GM19452 (cell line): ENCODE measurements at regions not wholly inside any gene's neighbourhood (a gene's known extent, or its start where the extent isn't known, plus 50 kb on each side); places are given as distances from the start of the nearest gene placed in this dataset.
"Not testable (repeated sequence)": the region's sequence is repeated elsewhere in the genome, so short reads cannot be mapped to it uniquely, and the experiment has no call there.

ENCODE experiments used
- ATAC-seq: cut with Tn5 transposase; IDR thresholded peaks from one replicate; pipeline ENCODE4 v1.9.1; 2021; ENCODE audit not compliant: unreplicated experiment

DNA sequence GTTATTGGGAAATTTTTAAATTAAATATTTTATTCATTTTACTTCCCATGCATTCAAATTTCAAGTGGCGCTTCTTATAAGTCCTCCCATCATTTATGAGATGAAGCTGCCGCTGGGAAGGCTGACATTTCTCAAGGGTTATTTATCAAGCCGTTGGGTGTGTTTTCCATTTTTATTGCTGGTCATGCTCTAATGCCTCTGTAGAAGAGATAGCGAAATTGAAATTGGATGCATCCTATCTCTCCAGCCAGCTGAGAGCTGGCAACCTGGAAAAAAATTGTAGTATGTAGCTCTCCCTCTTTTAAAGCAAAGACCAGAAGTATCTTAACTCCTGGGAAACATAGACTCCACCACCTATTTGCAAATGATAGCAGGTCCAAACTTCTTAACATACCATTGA lies 135.9 kb downstream of the C6orf118 start:
- no peak for ATAC-seq

DNA sequence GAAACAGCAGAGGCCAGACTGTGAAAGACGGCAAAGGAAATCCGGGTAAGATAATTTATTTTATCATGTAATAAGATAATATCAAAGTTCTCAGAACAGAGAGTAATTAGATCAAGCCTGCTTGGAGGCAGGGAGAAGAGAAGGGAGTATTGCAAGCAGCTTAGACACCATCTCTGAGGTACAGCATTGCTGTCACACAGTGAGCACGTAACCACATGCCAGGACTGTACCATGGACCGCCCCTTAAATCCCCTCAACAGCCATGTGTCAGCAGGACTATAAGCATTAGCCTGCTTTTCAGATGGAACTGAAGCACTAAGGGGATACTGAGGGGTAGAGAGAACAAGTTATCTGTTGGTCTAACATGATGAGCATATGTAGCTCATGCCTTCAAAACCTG lies 141.5 kb downstream of the C6orf118 start:
- ATAC-seq, result no peak

- no peak for ATAC-seq
Measured at GRCh38 chr6:165167311-165167710, 142.1 kb downstream of the C6orf118 start.

DNA sequence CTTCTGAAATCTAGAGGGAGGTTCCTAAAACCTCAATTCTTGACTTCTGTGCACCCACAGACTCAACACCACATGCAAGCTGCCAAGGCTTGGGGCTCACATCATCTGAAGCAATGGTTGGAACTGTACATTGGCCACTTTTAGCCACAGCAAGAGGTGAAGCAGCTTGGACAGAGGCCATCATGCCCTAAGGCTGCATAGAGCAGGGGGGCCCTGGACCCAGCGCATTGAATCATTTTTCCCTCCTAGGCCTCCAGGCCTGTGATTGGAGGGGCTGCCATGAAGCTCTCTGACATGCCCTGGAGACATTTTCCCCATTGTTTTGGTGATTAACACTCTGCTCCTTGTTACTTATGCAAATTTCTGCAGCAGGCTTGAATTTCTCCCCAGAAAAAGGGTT lies 145.9 kb downstream of the C6orf118 start:
- no peak for ATAC-seq

DNA sequence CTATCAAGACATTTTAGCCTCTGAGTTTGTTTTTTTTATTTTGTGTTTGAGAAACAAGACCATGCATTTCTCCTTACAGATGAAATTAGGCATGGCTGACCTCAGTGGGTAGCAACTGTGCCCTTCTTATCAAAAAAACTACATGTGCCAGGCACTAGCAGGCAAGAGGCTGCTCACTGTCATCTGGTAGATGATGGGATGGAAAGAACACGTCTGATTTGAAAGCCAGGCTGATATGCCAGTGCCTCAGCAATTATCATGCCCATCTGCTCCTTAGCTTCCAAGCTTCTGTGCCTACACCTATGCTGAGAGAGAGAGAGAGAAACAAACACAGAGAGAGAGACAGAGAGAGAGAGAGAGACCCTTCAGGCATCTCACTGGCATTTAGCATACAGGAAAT lies 149.9 kb downstream of the C6orf118 start:
- ATAC-seq, result no peak

- no peak for ATAC-seq
Measured at GRCh38 chr6:165146456-165146855, 162.9 kb downstream of the C6orf118 start.

DNA sequence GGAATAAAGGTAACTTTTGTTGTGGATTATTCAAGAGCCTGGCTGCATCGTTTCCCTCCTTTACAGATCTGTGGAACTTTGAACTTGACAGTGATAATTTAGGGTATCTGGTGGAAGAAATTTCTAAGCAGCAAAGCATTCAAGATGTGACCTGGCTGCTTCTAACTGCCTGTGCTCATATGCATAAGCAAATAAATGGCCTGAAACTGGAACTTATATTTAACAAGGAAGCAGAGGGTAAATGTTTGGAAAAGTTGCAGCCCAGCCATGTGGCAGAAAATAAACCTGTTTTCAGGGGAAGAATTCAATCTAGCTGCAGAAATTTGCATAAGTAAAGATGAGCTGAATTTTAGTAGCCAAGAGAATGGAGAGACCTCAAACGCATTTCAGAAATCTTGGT lies 173.5 kb downstream of the C6orf118 start:
- ATAC-seq, result no peak

DNA sequence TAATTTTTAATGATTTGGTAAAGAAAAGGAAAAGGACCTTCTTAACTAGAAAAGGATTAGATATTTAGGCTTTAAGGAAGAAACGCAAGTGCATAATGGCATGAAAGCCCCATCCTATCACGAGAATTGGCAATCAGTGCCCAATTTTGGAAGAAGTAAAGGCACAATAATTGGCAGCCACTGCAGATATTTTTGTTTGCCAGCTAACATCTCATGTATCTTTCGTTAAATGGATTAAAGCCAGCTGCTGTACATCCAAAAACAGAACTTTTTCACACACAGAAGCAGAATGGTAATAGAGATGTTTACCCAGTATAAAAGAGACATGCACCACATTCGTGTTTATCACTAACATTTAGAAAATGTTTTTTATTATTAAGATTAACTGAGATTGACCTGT lies 180.3 kb downstream of the C6orf118 start:
- no peak for ATAC-seq

GRCh38 chr6:165127743-165128142 lies 181.7 kb downstream of the C6orf118 start:
- ATAC-seq, result not testable (repeated sequence)

- ATAC-seq, result not testable (repeated sequence)
Measured at GRCh38 chr6:165124681-165125080, 184.7 kb downstream of the C6orf118 start.

DNA sequence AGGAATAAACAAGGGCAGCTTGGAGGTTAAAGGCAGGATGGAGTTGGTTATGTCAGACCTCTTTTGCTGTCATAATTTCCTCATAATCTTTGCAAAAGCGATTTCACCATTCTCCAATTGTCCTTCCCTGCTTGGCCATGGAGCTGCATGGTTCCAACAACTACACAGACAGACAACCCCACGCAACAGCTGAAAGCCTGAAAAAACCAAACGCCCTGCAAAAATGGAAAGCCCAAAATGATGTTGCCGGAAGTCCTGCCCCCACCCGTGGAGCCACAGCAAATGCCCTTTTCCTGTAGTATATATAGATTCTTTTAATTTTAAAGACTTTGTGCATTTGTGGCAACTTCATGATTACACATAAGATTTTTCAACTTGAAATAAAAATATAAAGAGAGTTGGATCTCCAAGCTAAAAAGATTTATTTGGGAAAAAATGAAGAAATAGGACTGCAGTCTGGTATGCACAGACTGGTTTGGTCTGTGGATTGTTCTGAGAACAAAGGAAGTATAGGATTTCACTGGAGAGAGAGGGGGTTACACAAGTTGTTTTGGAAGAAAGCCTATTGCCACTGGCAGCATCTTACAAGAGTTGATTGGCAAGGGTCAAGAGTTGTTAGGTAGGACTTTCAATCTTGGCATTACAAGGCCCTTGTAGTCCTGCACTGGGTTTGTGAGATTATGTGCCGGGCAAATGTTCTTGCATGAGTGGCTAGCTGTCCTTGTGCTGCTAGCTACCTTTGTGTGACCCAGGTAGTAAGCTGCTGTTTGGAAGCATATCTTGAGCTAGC lies 190.0 kb downstream of the C6orf118 start:
- no peak for ATAC-seq

- ATAC-seq, result no peak
Measured at GRCh38 chr6:165118736-165119135, 190.7 kb downstream of the C6orf118 start.

DNA sequence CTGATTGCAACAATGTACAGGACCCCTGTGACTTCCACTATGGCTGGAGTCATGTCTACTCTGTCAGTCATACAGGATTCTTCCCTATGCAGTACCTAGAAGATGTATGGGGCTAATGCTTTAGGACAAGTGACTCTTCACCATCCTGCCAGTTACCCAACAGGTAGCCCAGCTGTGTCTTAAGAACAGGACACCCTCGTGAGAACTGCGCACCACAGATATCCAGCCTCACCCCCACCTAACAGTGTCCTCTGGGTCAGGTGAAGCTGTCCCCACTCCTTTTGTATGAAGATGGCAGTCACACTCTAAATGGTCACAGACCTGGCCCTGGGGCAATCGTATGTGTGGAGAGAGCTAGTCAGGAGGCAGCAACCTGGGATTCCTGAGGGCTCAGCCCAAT lies 191.6 kb downstream of the C6orf118 start:
- no peak for ATAC-seq

DNA sequence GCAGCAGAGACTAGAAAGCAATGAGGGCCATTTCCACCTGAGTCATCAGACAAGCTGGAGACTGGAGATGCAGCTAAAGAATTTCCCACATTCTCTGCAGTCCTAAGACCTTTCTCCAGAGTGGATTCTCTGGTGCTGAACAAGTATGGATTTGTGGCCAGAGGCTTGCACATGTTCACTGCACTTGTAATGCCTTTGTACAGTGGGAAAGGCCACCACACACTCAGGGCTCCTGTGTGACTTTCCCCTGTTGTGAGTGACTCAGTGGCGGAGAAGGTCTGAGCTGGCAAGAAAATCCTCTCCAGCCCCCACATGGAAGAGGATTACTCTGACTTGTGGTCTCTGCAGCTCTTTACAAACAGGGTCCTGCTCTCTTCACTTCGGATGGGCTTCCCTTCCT lies 192.3 kb downstream of the C6orf118 start:
- no peak for ATAC-seq

DNA sequence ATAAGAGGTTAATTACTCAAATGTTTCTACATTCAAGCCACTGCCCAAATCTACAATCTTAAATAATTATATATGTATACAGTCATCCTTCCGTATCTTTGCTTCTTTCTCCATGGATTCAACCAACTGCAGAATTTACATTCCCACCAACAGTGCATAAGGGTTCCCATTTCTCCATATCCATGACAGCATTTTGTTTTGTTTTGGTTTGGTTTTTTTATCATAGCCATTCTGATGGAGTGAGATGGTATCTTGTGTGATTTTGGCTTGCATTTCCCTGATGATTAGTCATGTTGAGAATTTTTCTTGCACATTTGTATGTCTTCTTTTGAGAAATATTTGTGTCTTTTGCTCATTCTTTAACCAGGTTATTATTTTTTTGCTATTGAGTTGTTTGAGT lies 198.5 kb downstream of the C6orf118 start:
- no peak for ATAC-seq

DNA sequence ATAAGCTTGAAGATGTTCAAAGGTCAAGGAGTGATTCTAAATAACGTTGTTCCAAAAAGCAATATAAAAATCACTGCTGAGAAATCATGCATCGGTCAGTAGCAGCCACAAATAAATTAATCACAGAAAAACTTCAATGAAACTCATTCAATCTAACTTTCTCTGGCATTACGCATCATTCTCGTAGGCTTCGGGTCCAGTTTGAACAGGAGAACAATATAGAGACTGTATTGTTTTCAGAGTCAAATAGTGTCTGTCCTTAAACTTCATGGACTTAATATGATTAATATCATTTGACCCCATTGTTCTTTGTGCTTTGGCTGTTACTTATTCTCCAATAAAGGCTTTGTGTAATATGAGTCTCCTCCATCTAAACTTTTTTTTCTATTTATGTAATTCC lies 200.4 kb downstream of the C6orf118 start:
- ATAC-seq, result no peak

GRCh38 chr6:165106261-165106660 lies 203.1 kb downstream of the C6orf118 start:
- no peak for ATAC-seq

- no peak for ATAC-seq
Measured at GRCh38 chr6:165098165-165098564, 211.2 kb downstream of the C6orf118 start.

DNA sequence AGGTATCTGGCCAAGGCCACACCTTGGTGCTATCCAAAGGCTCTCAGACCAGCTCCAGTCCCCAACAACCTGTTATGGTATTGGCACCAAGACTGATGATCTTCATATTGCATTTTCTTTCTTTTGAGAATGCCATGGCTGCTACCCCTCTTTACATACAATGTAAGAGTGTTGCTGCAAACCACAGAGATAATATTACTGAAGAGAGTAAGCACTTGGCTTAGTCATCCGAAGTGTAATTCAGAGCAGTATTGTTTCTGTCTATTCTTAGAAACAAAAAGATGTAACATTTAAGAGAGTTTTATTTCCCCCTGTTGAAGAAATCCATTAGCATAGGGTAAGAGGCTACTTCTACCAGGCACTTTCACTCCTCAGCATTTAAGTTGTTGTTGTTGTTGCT lies 212.5 kb downstream of the C6orf118 start:
- no peak for ATAC-seq

DNA sequence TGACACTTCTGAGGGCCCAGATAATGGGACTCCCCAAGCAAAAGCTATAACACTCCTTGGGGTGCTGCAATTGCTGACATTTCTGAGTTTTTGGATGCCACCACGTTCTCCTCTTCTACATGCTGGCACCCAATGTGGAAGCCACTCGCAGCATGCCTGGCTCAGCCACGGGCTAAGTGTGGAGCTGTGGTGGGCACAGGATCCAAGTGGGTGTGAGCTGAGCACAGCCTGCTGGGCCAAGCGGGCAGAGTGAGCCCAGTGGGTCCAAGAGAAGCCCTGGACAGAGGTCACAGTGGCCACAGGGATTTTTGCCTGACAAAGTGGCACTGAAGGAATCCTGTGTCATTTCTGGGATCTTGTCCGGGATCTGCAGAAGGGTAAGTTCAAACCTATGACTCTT lies 213.2 kb downstream of the C6orf118 start:
- no peak for ATAC-seq

GRCh38 chr6:165092881-165093595 lies 216.4 kb downstream of the C6orf118 start:
- ATAC-seq, result no peak

GRCh38 chr6:165091121-165091785 lies 218.2 kb downstream of the C6orf118 start:
- no peak for ATAC-seq
